H1 (cell line): ENCODE measurements at regions not wholly inside any gene's neighbourhood (a gene's known extent, or its start where the extent isn't known, plus 50 kb on each side); places are given as distances from the start of the nearest gene placed in this dataset.

Source experiments
- CTCF ChIA-PET: fragments of 300-600 bp; sonication (Branson Sonifier 250); formaldehyde crosslinking; loops from one replicate; lab custom pipeline; 2021; ENCODE audit not compliant: partially characterized antibody; lab: Charles Lee
- POLR2A ChIA-PET: fragments of 300-600 bp; sonication (Branson Sonifier 250); formaldehyde crosslinking; loops from one replicate; lab custom pipeline; 2021; ENCODE audit warnings: inconsistent platforms; ENCODE audit not compliant: partially characterized antibody; lab: Charles Lee
- DNase-seq, 2 experiments: peaks; one replicate each; pipeline versions ENCODE4 v3.0.0 to v3.0.0-alpha.2; 2010 to 2022; ENCODE audit warnings: low spot score in 2 of 2, low read depth in 1 of 2, mixed read lengths in 1 of 2
- FAIRE-seq: peaks from 2 replicates; lab custom pipeline; 2011; peaks lifted over from hg19 to GRCh38; lab: Jason Lieb, UNC
- H2AFZ ChIP-seq: 2 replicates; pipeline ENCODE4 v1.8.1; 2012; ENCODE audit warnings: low read length, inconsistent platforms
- H2AK5ac ChIP-seq: 2 replicates; pipeline ENCODE4 v1.6.1; 2013; ENCODE audit warnings: low read depth, low read length
- H2BK120ac ChIP-seq: replicated peaks from 2 replicates; pipeline ENCODE3; 2013; ENCODE audit warnings: low read depth, low read length, inconsistent platforms
- H2BK12ac ChIP-seq: 2 replicates; pipeline ENCODE4 v1.6.1; 2013; ENCODE audit warnings: low read depth, low read length
- H2BK15ac ChIP-seq: 2 replicates; pipeline ENCODE4 v1.6.1; 2013; ENCODE audit warnings: low read length
- H2BK20ac ChIP-seq: 2 replicates; pipeline ENCODE4 v1.6.1; 2013; ENCODE audit warnings: low read length
- H2BK5ac ChIP-seq: 2 replicates; pipeline ENCODE4 v1.6.1; 2013; ENCODE audit warnings: low read depth, low read length
- H3K14ac ChIP-seq: 2 replicates; pipeline ENCODE4 v1.6.1; 2013; ENCODE audit warnings: inconsistent platforms; ENCODE audit not compliant: insufficient read length
- H3K18ac ChIP-seq: 2 replicates; pipeline ENCODE4 v1.6.1; 2013; ENCODE audit warnings: low read length; ENCODE audit errors: extremely low read depth
- H3K23ac ChIP-seq: 2 replicates; pipeline ENCODE4 v1.6.1; 2013; ENCODE audit warnings: inconsistent platforms; ENCODE audit not compliant: insufficient read length
- H3K23me2 ChIP-seq: 2 replicates; pipeline ENCODE4 v1.6.1; 2013; ENCODE audit warnings: low read depth, low read length
- H3K27ac ChIP-seq: 2 replicates; pipeline ENCODE4 v1.6.1; 2011; ENCODE audit warnings: low read depth, low read length, inconsistent platforms
- H3K27me3 ChIP-seq, 4 experiments: replicated peaks in 1 of 4; 1 replicate in 1 of 4; 2 replicates in 3 of 4; pipeline versions ENCODE4 v1.6.1 to v1.8.1; 2011 to 2013; ENCODE audit warnings: low read length in 3 of 4, mild to moderate bottlenecking in 3 of 4, inconsistent platforms in 2 of 4, mixed read lengths in 2 of 4, moderate library complexity in 1 of 4; ENCODE audit not compliant: control insufficient read depth in 3 of 4, insufficient read depth in 3 of 4; ENCODE audit errors: extremely low read depth in 1 of 4
- H3K36me3 ChIP-seq, 4 experiments: 2 replicates each; pipeline versions ENCODE4 v1.6.1 to v1.8.1; 2011 to 2013; ENCODE audit warnings: mild to moderate bottlenecking in 4 of 4, low read length in 3 of 4, moderate library complexity in 2 of 4, control low read depth in 1 of 4, inconsistent platforms in 1 of 4; ENCODE audit not compliant: insufficient read depth in 4 of 4, control insufficient read depth in 2 of 4
- H3K4ac ChIP-seq: replicated peaks from 2 replicates; pipeline ENCODE3; 2013; ENCODE audit warnings: low read length, low read depth, mixed read lengths, inconsistent platforms; ENCODE audit not compliant: insufficient read length
- H3K4me1 ChIP-seq, 4 experiments: replicated peaks in 1 of 4; 1 replicate in 1 of 4; 2 replicates in 3 of 4; pipeline versions ENCODE4 v1.6.1 to v1.8.1; 2011 to 2013; ENCODE audit warnings: low read length in 3 of 4, inconsistent platforms in 2 of 4, mixed read lengths in 1 of 4; ENCODE audit not compliant: insufficient read depth in 4 of 4, control insufficient read depth in 3 of 4
- H3K4me2 ChIP-seq, 2 experiments: 2 replicates each; pipeline versions ENCODE4 v1.6.1 to v1.8.1; 2011 to 2013; ENCODE audit warnings: low read depth in 2 of 2, low read length in 2 of 2, control low read depth in 1 of 2, inconsistent platforms in 1 of 2, mild to moderate bottlenecking in 1 of 2; ENCODE audit not compliant: insufficient read depth in 1 of 2
- H3K4me3 ChIP-seq, 4 experiments: fragments of 200-600, 300-600 bp in 1 of 4; sonication (generic), shearing (Covaris generic), sonication (Bioruptor Twin) in 1 of 4; 2 replicates each; pipeline versions ENCODE4 v1.5.1 to v1.8.1; 2011 to 2016; ENCODE audit warnings: low read length in 4 of 4, low read depth in 3 of 4, control low read depth in 2 of 4, inconsistent platforms in 2 of 4, mild to moderate bottlenecking in 2 of 4, mixed read lengths in 1 of 4, moderate library complexity in 1 of 4; ENCODE audit not compliant: insufficient read depth in 2 of 4; ENCODE audit errors: extremely low read depth in 1 of 4
- H3K56ac ChIP-seq: replicated peaks from 2 replicates; pipeline ENCODE3; 2013; ENCODE audit warnings: low read depth, mild to moderate bottlenecking, mixed read lengths, low read length, inconsistent platforms; ENCODE audit not compliant: insufficient read length
- H3K79me1 ChIP-seq: 2 replicates; pipeline ENCODE4 v1.6.1; 2013; ENCODE audit warnings: low read depth, low read length, control low read depth
- H3K79me2 ChIP-seq, 2 experiments: 2 replicates each; pipeline versions ENCODE4 v1.6.1 to v1.8.1; 2012 to 2013; ENCODE audit warnings: low read length in 2 of 2, mild to moderate bottlenecking in 2 of 2, inconsistent platforms in 1 of 2; ENCODE audit not compliant: insufficient read depth in 2 of 2, control insufficient read depth in 1 of 2
- H3K9ac ChIP-seq, 4 experiments: replicated peaks in 1 of 4; 1 replicate in 1 of 4; 2 replicates in 3 of 4; pipeline versions ENCODE4 v1.6.1 to v1.8.1; 2011 to 2013; ENCODE audit warnings: low read depth in 3 of 4, low read length in 3 of 4, control low read depth in 2 of 4, mild to moderate bottlenecking in 2 of 4, moderate library complexity in 2 of 4, inconsistent platforms in 1 of 4; ENCODE audit errors: extremely low read depth in 1 of 4
- H3K9me3 ChIP-seq, 2 experiments: 2 replicates each; pipeline versions ENCODE4 v1.6.1 to v1.8.1; 2012 to 2013; ENCODE audit warnings: mild to moderate bottlenecking in 2 of 2, moderate library complexity in 2 of 2, control low read depth in 1 of 2, inconsistent platforms in 1 of 2, low read depth in 1 of 2, low read length in 1 of 2, mixed read lengths in 1 of 2; ENCODE audit not compliant: insufficient read depth in 2 of 2
- H4K20me1 ChIP-seq, 2 experiments: replicated peaks in 1 of 2; 2 replicates each; pipeline versions ENCODE3 to v1.8.1; 2011 to 2013; ENCODE audit warnings: inconsistent platforms in 2 of 2, low read length in 2 of 2, mild to moderate bottlenecking in 1 of 2; ENCODE audit not compliant: insufficient read depth in 2 of 2, control insufficient read depth in 1 of 2
- H4K5ac ChIP-seq: 2 replicates; pipeline ENCODE4 v1.6.1; 2013; ENCODE audit warnings: low read length, low read depth, mixed read lengths, inconsistent platforms; ENCODE audit not compliant: insufficient read length
- H4K8ac ChIP-seq: 2 replicates; pipeline ENCODE4 v1.8.0; 2013; ENCODE audit warnings: mild to moderate bottlenecking, moderate library complexity, low read length, inconsistent platforms; ENCODE audit not compliant: insufficient read depth; ENCODE audit errors: extremely low read depth
- H4K91ac ChIP-seq: replicated peaks from 2 replicates; pipeline ENCODE3; 2013; ENCODE audit warnings: low read length, mixed read lengths, inconsistent platforms; ENCODE audit not compliant: insufficient read length
- BRCA1 ChIP-seq: IDR thresholded peaks from 2 replicates; pipeline ENCODE4 v1.6.1; 2012; ENCODE audit warnings: low read depth, low read length, improper control_type of control experiment
- CTBP2 ChIP-seq: IDR thresholded peaks from 2 replicates; pipeline ENCODE4 v1.7.0; 2011; ENCODE audit warnings: borderline replicate concordance, mild to moderate bottlenecking, moderate library complexity, mixed read lengths, low read length; ENCODE audit not compliant: insufficient read depth, insufficient read length
- EGR1 ChIP-seq: IDR thresholded peaks from 2 replicates; pipeline ENCODE4 v1.6.1; 2011; ENCODE audit warnings: low read depth, low read length, borderline replicate concordance
- SIX5 ChIP-seq: IDR thresholded peaks from 2 replicates; pipeline ENCODE4 v1.6.1; 2011; ENCODE audit warnings: mild to moderate bottlenecking, low read depth, low read length

DNA sequence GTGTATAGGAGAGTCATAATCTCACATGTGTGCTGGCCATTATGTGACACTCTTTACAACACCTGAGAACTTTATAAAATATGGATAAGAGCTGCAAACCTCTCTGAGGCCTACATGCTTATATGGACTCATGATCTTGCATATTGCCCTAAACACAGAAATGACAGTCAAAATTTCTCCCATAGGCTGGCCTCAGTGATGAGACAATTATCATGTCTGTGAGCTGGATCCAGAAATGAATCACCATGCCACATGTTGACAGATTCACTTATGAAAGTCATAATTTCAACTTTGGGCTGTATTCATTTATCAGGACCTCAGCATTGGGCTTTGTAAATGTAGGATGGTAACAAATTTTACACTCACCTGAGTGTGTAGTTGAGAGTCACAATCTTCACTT, 948.8 kb upstream of the TSPY4 start:
- ChIA-PET CTCF (no interaction called here), POLR2A (no interaction called here)
- no peak overlapping the region for H4K5ac ChIP-seq
- H3K79me2 ChIP-seq = no peaks in the 10 kb centered on the region
- H4K91ac ChIP-seq = no peak overlapping the region
- no peaks in the 10 kb centered on the region for H3K27me3 ChIP-seq
- no peaks in the 10 kb centered on the region for H4K20me1 ChIP-seq
- peaks cover 4 to 72% of the 10 kb centered on the region in 2 experiments; a peak in 2 of 4 replicates for H3K9me3 ChIP-seq
- H3K4me3 ChIP-seq = no peak overlapping the region
- no peak overlapping the region for H3K4me2 ChIP-seq
- no peaks in the 10 kb centered on the region for H3K79me1 ChIP-seq
- H2AFZ ChIP-seq = no peak overlapping the region
- H2BK12ac ChIP-seq = no peak overlapping the region
- H2BK120ac ChIP-seq = no peak overlapping the region
- no peak overlapping the region for H3K4ac ChIP-seq
- FAIRE-seq = no peak
- no peak overlapping the region for H3K9ac ChIP-seq
- no peak overlapping the region for H2BK15ac ChIP-seq
- H3K36me3 ChIP-seq = no peaks in the 10 kb centered on the region
- no peak overlapping the region for H2BK5ac ChIP-seq
- no peaks in the 10 kb centered on the region for H3K23me2 ChIP-seq
- H2BK20ac ChIP-seq = no peak overlapping the region
- no peak overlapping the region for H3K14ac ChIP-seq
- H3K18ac ChIP-seq = no peak overlapping the region
- H3K23ac ChIP-seq = no peak overlapping the region
- H3K4me1 ChIP-seq = no peaks in the 10 kb centered on the region
- H3K27ac ChIP-seq = no peak overlapping the region
- DNase-seq = no peak
- no peak overlapping the region for H2AK5ac ChIP-seq
- H3K56ac ChIP-seq = no peak overlapping the region
- H4K8ac ChIP-seq = no peak overlapping the region
- TF ChIP-seq EGR1 = no peak
- TF ChIP-seq CTBP2 = no peak
- no peak for TF ChIP-seq BRCA1
- no peak for TF ChIP-seq SIX5
